Lower leg skin (tissue), 3 donors: ENCODE measurements at regions not wholly inside any gene's neighbourhood (a gene's known extent, or its start where the extent isn't known, plus 50 kb on each side); places are given as distances from the start of the nearest gene placed in this dataset.

Experiments used
- POLR2A ChIP-seq, 2 donors: fragments of 450-650 bp; IDR thresholded peaks; one replicate each; pipeline ENCODE4 v1.6.1; 2016 to 2017; ENCODE audit warnings: antibody characterized with exemption in 2 of 2, mild to moderate bottlenecking in 1 of 2, moderate library complexity in 1 of 2
- TF ChIP-seq, protein P1 (sequence below), 3 donors: fragments of 450-650 bp; IDR thresholded peaks; one replicate each; pipeline ENCODE4 v1.5.1; 2016; ENCODE audit warnings: antibody characterized with exemption in 3 of 3, mild to moderate bottlenecking in 3 of 3, moderate library complexity in 2 of 3

GRCh38 chr15:26318689-26319088 is 454.2 kb downstream of the GABRB3 start:
- TF ChIP-seq, protein P1, sequence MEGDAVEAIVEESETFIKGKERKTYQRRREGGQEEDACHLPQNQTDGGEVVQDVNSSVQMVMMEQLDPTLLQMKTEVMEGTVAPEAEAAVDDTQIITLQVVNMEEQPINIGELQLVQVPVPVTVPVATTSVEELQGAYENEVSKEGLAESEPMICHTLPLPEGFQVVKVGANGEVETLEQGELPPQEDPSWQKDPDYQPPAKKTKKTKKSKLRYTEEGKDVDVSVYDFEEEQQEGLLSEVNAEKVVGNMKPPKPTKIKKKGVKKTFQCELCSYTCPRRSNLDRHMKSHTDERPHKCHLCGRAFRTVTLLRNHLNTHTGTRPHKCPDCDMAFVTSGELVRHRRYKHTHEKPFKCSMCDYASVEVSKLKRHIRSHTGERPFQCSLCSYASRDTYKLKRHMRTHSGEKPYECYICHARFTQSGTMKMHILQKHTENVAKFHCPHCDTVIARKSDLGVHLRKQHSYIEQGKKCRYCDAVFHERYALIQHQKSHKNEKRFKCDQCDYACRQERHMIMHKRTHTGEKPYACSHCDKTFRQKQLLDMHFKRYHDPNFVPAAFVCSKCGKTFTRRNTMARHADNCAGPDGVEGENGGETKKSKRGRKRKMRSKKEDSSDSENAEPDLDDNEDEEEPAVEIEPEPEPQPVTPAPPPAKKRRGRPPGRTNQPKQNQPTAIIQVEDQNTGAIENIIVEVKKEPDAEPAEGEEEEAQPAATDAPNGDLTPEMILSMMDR (IDR thresholded peaks at IDR 0.05), result no peak
- TF ChIP-seq POLR2A (IDR thresholded peaks at IDR 0.05), result no peak
